Prostate gland (tissue), 2 donors: ENCODE measurements at regions not wholly inside any gene's neighbourhood (a gene's known extent, or its start where the extent isn't known, plus 50 kb on each side); places are given as distances from the start of the nearest gene placed in this dataset.

Experiments used
- CTCF ChIP-seq, 4 experiments: fragments of 200-600 bp in 2 of 4; fragments of 450-650 bp in 2 of 4; sonication (generic) in 2 of 4; IDR thresholded peaks; 1 replicate in 3 of 4; 2 replicates in 1 of 4; pipeline ENCODE4 v1.5.1; 2016 to 2019; ENCODE audit warnings: antibody characterized with exemption in 4 of 4, mild to moderate bottlenecking in 2 of 4, moderate library complexity in 2 of 4
- POLR2AphosphoS5 ChIP-seq: sonication (generic); formaldehyde crosslinking; IDR thresholded peaks from one replicate; pipeline ENCODE4 v1.6.1; 2017; ENCODE audit warnings: antibody characterized with exemption

GRCh38 chr12:23202728-23203127 is 577.8 kb downstream of the ETNK1 start:
- TF ChIP-seq CTCF (IDR thresholded peaks at IDR 0.05) = no peak
- TF ChIP-seq POLR2AphosphoS5 = no peak
